Glutamatergic neuron (in vitro differentiated cells): ENCODE measurements at regions not wholly inside any gene's neighbourhood (a gene's known extent, or its start where the extent isn't known, plus 50 kb on each side); places are given as distances from the start of the nearest gene placed in this dataset.

ENCODE experiments used
- DNase-seq: peaks from one replicate; pipeline ENCODE4 v3.0.0; 2022
- H3K27ac Mint-ChIP-seq: one replicate; pipeline ENCODE4 v1.8.0; 2020; ENCODE audit warnings: mild to moderate bottlenecking, mixed read lengths, inconsistent platforms; ENCODE audit not compliant: unreplicated experiment
- H3K27me3 Mint-ChIP-seq: one replicate; pipeline ENCODE4 v1.8.0; 2020; ENCODE audit warnings: mild to moderate bottlenecking, moderate library complexity, mixed read lengths, inconsistent platforms; ENCODE audit not compliant: unreplicated experiment
- H3K36me3 Mint-ChIP-seq: one replicate; pipeline ENCODE4 v1.8.0; 2020; ENCODE audit warnings: mild to moderate bottlenecking, mixed read lengths, inconsistent platforms; ENCODE audit not compliant: unreplicated experiment
- H3K4me1 Mint-ChIP-seq: one replicate; pipeline ENCODE4 v1.8.0; 2020; ENCODE audit warnings: mild to moderate bottlenecking, low read depth, mixed read lengths, inconsistent platforms; ENCODE audit not compliant: unreplicated experiment
- H3K4me3 Mint-ChIP-seq: one replicate; pipeline ENCODE4 v1.8.0; 2020; ENCODE audit warnings: mild to moderate bottlenecking, mixed read lengths, inconsistent platforms; ENCODE audit not compliant: unreplicated experiment
- H3K9me3 Mint-ChIP-seq: one replicate; pipeline ENCODE4 v1.8.0; 2020; ENCODE audit warnings: mild to moderate bottlenecking, moderate library complexity, mixed read lengths, inconsistent platforms; ENCODE audit not compliant: unreplicated experiment
- TF ChIP-seq, protein P1 (sequence below): fragments of 200-600 bp; sonication (generic); IDR thresholded peaks from one replicate; pipeline ENCODE4 v1.5.0; 2021; ENCODE audit not compliant: partially characterized antibody, unreplicated experiment

DNA sequence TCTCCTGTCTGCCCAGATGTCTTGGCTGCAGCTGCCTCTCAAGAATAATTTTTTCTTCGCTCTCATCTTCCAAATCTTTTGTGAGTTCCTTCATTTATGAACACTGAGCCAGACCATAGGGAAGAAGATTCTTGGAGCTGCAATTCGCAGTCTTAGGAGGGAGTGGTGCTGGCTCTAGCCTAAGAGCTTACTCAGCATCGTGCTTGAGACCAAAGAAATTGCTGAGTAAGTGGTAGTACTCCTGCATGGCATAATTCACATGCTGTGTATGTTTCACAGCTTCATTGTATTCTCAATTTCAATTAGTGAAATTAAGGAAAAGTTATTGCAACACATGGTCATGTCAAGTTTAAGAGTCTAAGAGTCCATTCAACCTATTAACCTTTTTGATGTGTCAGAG, 771.7 kb downstream of the ADCYAP1 start:
- no peak overlapping the region for H3K4me3 Mint-ChIP-seq
- H3K4me1 Mint-ChIP-seq, result no peaks in the 10 kb centered on the region
- no peaks in the 10 kb centered on the region for H3K9me3 Mint-ChIP-seq
- TF ChIP-seq, protein P1, sequence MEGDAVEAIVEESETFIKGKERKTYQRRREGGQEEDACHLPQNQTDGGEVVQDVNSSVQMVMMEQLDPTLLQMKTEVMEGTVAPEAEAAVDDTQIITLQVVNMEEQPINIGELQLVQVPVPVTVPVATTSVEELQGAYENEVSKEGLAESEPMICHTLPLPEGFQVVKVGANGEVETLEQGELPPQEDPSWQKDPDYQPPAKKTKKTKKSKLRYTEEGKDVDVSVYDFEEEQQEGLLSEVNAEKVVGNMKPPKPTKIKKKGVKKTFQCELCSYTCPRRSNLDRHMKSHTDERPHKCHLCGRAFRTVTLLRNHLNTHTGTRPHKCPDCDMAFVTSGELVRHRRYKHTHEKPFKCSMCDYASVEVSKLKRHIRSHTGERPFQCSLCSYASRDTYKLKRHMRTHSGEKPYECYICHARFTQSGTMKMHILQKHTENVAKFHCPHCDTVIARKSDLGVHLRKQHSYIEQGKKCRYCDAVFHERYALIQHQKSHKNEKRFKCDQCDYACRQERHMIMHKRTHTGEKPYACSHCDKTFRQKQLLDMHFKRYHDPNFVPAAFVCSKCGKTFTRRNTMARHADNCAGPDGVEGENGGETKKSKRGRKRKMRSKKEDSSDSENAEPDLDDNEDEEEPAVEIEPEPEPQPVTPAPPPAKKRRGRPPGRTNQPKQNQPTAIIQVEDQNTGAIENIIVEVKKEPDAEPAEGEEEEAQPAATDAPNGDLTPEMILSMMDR, result no peak
- H3K27me3 Mint-ChIP-seq, result no peaks in the 10 kb centered on the region
- H3K27ac Mint-ChIP-seq, result no peak overlapping the region
- no peak for DNase-seq
- no peaks in the 10 kb centered on the region for H3K36me3 Mint-ChIP-seq

DNA sequence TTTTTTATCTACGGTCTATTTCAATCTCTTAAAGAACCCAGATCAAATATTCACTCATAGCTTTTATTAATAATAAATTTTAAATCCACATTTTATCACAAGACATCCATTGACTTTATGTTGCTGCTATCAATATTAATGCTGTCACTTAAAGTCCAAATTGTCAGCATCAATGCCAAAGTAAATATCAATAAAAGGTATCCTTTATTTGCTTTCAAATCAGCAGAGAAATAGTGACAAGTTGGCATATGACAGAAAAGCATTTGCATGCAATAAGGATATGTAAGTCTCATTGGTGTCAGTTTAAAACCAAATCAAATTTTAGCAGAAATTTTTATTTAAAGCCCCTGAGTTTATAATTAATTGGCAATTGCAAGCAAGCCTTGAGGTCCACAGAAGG, 775.4 kb downstream of the ADCYAP1 start:
- Mint-ChIP-seq H3K27me3 (no peaks in the 10 kb centered on the region), H3K9me3 (no peaks in the 10 kb centered on the region), H3K4me1 (no peaks in the 10 kb centered on the region), H3K27ac (no peak overlapping the region), H3K4me3 (no peak overlapping the region), H3K36me3 (no peaks in the 10 kb centered on the region)
- DNase-seq, result no peak
- TF ChIP-seq, protein P1, result no peak

DNA sequence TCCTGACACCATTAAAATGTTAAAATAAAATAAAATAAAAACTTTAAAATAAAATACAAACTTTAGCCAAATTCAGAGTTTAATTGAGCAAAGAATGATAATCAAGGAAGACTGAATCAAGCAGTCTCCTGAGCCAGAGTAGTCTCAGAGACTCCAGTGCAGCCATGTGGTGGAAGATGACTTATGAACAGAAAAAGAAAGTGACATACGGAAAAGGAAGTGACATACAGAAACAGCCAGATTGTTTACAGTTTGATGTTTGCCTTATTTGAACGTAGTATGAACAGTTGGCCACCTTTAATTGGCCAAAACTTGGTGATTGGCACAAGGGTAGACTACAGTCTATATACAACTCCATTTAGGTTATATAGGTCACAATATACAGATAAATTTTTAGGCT, 787.2 kb downstream of the ADCYAP1 start:
- TF ChIP-seq, protein P1, result no peak
- H3K9me3 Mint-ChIP-seq, result no peaks in the 10 kb centered on the region
- DNase-seq, result no peak
- H3K36me3 Mint-ChIP-seq, result no peaks in the 10 kb centered on the region
- no peak overlapping the region for H3K4me3 Mint-ChIP-seq
- no peak overlapping the region for H3K27ac Mint-ChIP-seq
- peaks cover 2% of the 10 kb centered on the region for H3K27me3 Mint-ChIP-seq
- H3K4me1 Mint-ChIP-seq, result no peaks in the 10 kb centered on the region

DNA sequence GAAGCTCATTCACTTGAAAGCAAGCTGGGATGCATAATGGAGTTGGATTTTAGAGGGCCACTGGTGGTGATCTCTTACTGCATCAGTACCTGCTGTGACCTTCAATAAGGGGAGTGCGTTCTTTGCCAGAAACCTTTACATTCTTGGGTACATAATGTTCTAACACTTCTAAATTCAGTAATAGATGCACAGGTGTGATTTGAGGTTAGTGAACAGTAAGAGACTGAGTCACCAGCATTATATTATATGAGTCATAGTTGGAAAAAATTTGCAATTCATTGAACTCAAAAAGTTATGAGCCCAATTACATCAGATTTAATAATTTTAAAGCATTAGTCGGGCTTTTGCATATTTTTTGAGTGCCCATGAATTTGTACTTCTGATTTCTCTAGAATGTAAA, 803.3 kb downstream of the ADCYAP1 start:
- Mint-ChIP-seq H3K9me3 (no peaks in the 10 kb centered on the region), H3K4me1 (no peaks in the 10 kb centered on the region), H3K4me3 (no peak overlapping the region), H3K36me3 (no peaks in the 10 kb centered on the region), H3K27ac (no peak overlapping the region), H3K27me3 (no peaks in the 10 kb centered on the region)
- no peak for DNase-seq
- TF ChIP-seq, protein P1, result no peak

DNA sequence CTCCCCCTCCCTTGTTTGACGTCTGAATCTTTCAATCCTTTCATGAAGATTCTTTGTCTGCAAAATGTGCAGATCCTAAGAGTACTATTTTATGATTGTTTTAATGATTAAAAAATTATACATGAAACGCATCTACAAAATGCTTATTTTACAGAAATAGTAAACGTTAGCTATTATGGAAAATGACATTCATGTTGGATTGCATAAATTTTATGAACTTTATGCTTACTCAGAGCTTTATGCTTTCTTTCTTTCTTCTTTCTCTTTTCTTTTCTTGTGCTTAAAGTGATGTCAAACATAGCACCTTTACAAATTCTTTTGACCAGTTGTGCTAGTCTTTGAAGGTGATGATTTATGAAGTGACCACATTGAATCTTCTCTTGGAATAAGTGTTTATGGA, 805.4 kb downstream of the ADCYAP1 start:
- Mint-ChIP-seq H3K9me3 (no peaks in the 10 kb centered on the region), H3K27ac (no peak overlapping the region), H3K27me3 (no peaks in the 10 kb centered on the region), H3K36me3 (no peaks in the 10 kb centered on the region), H3K4me1 (no peaks in the 10 kb centered on the region), H3K4me3 (no peak overlapping the region)
- TF ChIP-seq, protein P1, result no peak
- no peak for DNase-seq
